NOMO-1 treated with DMSO at 0.1 percent for 48 hours (cell line): ENCODE measurements at regions not wholly inside any gene's neighbourhood (a gene's known extent, or its start where the extent isn't known, plus 50 kb on each side); places are given as distances from the start of the nearest gene placed in this dataset.

Experiments used
- DNase-seq: peaks from one replicate; lab custom pipeline; 2025; ENCODE audit not compliant: unreplicated experiment; lab: John Stamatoyannopoulos, UW

GRCh38 chr5:61737301-61737963, 405.4 kb downstream of the ZSWIM6 start:
- no peak for DNase-seq

- DNase-seq, result no peak
Observed at GRCh38 chr5:61737964-61738340, 405.9 kb downstream of the ZSWIM6 start.

GRCh38 chr5:61738446-61738845, 406.4 kb downstream of the ZSWIM6 start:
- DNase-seq, result no peak

GRCh38 chr5:61744690-61745619, 412.9 kb downstream of the ZSWIM6 start:
- no peak for DNase-seq

GRCh38 chr5:61746831-61747575, 414.9 kb downstream of the ZSWIM6 start:
- no peak for DNase-seq

- DNase-seq, result no peak
Observed at GRCh38 chr5:61748121-61748520, 416.1 kb downstream of the ZSWIM6 start.

- no peak for DNase-seq
Observed at GRCh38 chr5:61748651-61749050, 416.6 kb downstream of the ZSWIM6 start.

GRCh38 chr5:61752588-61752987, 420.5 kb downstream of the ZSWIM6 start:
- DNase-seq, result no peak

- no peak for DNase-seq
Observed at GRCh38 chr5:61754792-61755191, 422.7 kb downstream of the ZSWIM6 start.

- no peak for DNase-seq
Observed at GRCh38 chr5:61755726-61756222, 423.7 kb downstream of the ZSWIM6 start.

- DNase-seq, result no peak
Observed at GRCh38 chr5:61758711-61759110, 426.7 kb downstream of the ZSWIM6 start.

GRCh38 chr5:61765471-61765870, 433.4 kb downstream of the ZSWIM6 start:
- DNase-seq, result no peak

- no peak for DNase-seq
Observed at GRCh38 chr5:61766141-61766540, 434.1 kb downstream of the ZSWIM6 start.

GRCh38 chr5:61767231-61768080, 435.4 kb downstream of the ZSWIM6 start:
- DNase-seq, result no peak

GRCh38 chr5:61768692-61769281, 436.7 kb downstream of the ZSWIM6 start:
- DNase-seq, result no peak

GRCh38 chr5:61771062-61771461, 439.0 kb downstream of the ZSWIM6 start:
- DNase-seq, result no peak

- no peak for DNase-seq
Observed at GRCh38 chr5:61771808-61772207, 439.8 kb downstream of the ZSWIM6 start.

- DNase-seq, result no peak
Observed at GRCh38 chr5:61775901-61776300, 443.8 kb downstream of the ZSWIM6 start.

GRCh38 chr5:61777292-61777691, 445.2 kb downstream of the ZSWIM6 start:
- DNase-seq, result no peak

GRCh38 chr5:61779743-61780142, 447.7 kb downstream of the ZSWIM6 start:
- no peak for DNase-seq
